Heart right ventricle (tissue), 16 donors: ENCODE measurements at regions not wholly inside any gene's neighbourhood (a gene's known extent, or its start where the extent isn't known, plus 50 kb on each side); places are given as distances from the start of the nearest gene placed in this dataset.

Experiments
- ATAC-seq, 8 donors: fragments of 200-7000 bp; cut with Tn5 transposase; one replicate each; pipeline ENCODE4 v1.9.1; 2020; ENCODE audit warnings: mild to moderate bottlenecking in 8 of 8, moderate library complexity in 8 of 8, moderate number of reproducible peaks in 1 of 8
- DNase-seq, 2 donors: peaks; one replicate each; pipeline ENCODE4 v3.0.0-alpha.2; 2020
- H3K27ac ChIP-seq, 10 donors: fragments of 200-600 bp; sonication (generic) in 2 of 10; one replicate each; pipeline versions ENCODE4 v1.5.0 to v1.8.0; 2020 to 2022; ENCODE audit warnings: mild to moderate bottlenecking in 3 of 10
- H3K27me3 ChIP-seq, 7 donors: fragments of 200-600 bp; one replicate each; pipeline ENCODE4 v1.8.0; 2021 to 2022; ENCODE audit warnings: mild to moderate bottlenecking in 2 of 7
- H3K36me3 ChIP-seq, 9 donors: fragments of 200-600 bp; sonication (generic) in 1 of 9; one replicate each; pipeline versions ENCODE4 v1.5.0 to v1.8.0; 2020 to 2022; ENCODE audit warnings: mild to moderate bottlenecking in 2 of 9
- H3K4me1 ChIP-seq, 9 donors: fragments of 200-600 bp; sonication (generic) in 1 of 9; one replicate each; pipeline versions ENCODE4 v1.5.0 to v1.8.0; 2020 to 2022; ENCODE audit warnings: mild to moderate bottlenecking in 4 of 9
- H3K4me3 ChIP-seq, 10 donors: fragments of 200-600 bp; sonication (generic) in 2 of 10; one replicate each; pipeline versions ENCODE4 v1.5.0 to v1.8.0; 2020 to 2022; ENCODE audit warnings: mild to moderate bottlenecking in 7 of 10, moderate library complexity in 2 of 10
- H3K9me3 ChIP-seq, 11 donors: fragments of 200-600 bp in 10 of 11; sonication (generic) in 2 of 11; one replicate each; pipeline versions ENCODE4 v1.5.0 to v1.8.0; 2013 to 2022; ENCODE audit warnings: mild to moderate bottlenecking in 2 of 11, control low read depth in 1 of 11, moderate library complexity in 1 of 11
- WGBS, 2 donors: extraction: QIAGEN DNeasy Blood & Tissue Kit; methylation state at CpG; one replicate each; pipeline ENCODE4 v1.1.7; 2013; ENCODE audit warnings: inconsistent platforms in 1 of 2; 5-methylcytosine and 5-hydroxymethylcytosine counted together
- intact Hi-C, 10 donors: fragments of 100-400 bp; cut with DNase I; formaldehyde crosslinking; loops; one replicate each; pipeline versions ENCODE4 v1.11.1 to v1.14.2; 2022
- TF ChIP-seq, protein P1 (sequence below), 9 donors: fragments of 200-600 bp; sonication (generic) in 2 of 9; IDR thresholded peaks; one replicate each; pipeline versions ENCODE4 v1.5.0 to v1.8.0; 2021 to 2022; ENCODE audit warnings: antibody characterized with exemption in 9 of 9, mild to moderate bottlenecking in 5 of 9, moderate library complexity in 1 of 9
- donor health status: Arrhythmogenic right ventricular cardiomyopathy.
- donor health status: ischemic (EF 13 %, LVEDD 7.1; RV severe dilation, severe dysfunction).
- donor health status: healthy with polysubstance abuse.
- donor health status: DM: no; HTN: yes; CAD: no.
- donor health status: DM: no; HTN: no; CAD: no.
- donor health status: ischemic (EF 25% LVEDD 6.9; RV normal size, moderate dysfunction).
- donor health status: ischemic (EF 25% LVEDD 5.7; RV mildly dilated, moderate dysfunction).
- donor health status: healthy.
- donor health status: DM: yes; HTN: yes; CAD: no.
- donor health status: Ischemic cardiomyopathy.
- donor health status: ischemic (EF 35%, LVEDD 5.7; RV mildly dilated, moderate dysfunction).
- donor health status: nonischemic (EF 11% LVEDD 7.7; RV severe dilation, severe dysfunction).
- donor health status: DM: yes; HTN: yes; CAD: no.
- donor health status: PGD.
- donor health status: ischemic (EF 29% LVEDD 5.4; RV normal size, mild dysfunction).
- donor health status: nonischemic (EF 23%, LVEDD 6.1; RV moderate dilation, normal function).

DNA sequence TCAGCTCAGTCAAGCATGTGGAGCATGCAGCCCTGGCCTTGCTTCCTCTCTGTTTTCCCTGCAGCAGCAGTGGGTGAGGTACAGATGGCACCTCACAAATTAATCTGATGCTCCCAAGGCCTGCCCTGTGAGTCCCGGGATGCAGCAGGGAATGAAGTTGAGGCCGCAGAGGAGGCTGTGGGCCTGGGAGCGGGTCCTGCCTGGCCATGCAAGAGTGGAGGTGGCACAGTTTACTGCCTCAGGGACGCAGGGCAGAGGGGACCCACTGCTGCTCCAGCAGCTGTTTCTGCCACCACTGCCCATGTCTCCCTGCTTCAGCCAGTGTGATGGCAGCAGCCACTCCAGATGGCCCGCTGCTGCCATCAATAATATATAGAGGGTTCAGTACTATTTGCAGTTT is 474.6 kb downstream of the EPHA5 start:
- no peak for DNase-seq
- Histone ChIP-seq H3K9me3 (peaks cover 0 to 21% (median 0%) of the 10 kb centered on the region in 11 donors), H3K27ac (no peak overlapping the region), H3K4me3 (no peak overlapping the region), H3K36me3 (no peaks in the 10 kb centered on the region), H3K27me3 (no peaks in the 10 kb centered on the region), H3K4me1 (no peaks in the 10 kb centered on the region)
- intact Hi-C loops: no loop called here
- no peak for ATAC-seq
- TF ChIP-seq, protein P1, sequence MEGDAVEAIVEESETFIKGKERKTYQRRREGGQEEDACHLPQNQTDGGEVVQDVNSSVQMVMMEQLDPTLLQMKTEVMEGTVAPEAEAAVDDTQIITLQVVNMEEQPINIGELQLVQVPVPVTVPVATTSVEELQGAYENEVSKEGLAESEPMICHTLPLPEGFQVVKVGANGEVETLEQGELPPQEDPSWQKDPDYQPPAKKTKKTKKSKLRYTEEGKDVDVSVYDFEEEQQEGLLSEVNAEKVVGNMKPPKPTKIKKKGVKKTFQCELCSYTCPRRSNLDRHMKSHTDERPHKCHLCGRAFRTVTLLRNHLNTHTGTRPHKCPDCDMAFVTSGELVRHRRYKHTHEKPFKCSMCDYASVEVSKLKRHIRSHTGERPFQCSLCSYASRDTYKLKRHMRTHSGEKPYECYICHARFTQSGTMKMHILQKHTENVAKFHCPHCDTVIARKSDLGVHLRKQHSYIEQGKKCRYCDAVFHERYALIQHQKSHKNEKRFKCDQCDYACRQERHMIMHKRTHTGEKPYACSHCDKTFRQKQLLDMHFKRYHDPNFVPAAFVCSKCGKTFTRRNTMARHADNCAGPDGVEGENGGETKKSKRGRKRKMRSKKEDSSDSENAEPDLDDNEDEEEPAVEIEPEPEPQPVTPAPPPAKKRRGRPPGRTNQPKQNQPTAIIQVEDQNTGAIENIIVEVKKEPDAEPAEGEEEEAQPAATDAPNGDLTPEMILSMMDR (IDR thresholded peaks at IDR 0.05): no peak
- WGBS, 2 donors: 79 to 88% methylated on average over 5 of the region's 5 CpGs

- no peak for DNase-seq
These were observed 475.3 kb downstream of the EPHA5 start for GRCh38 chr4:65195002-65195401.

DNA sequence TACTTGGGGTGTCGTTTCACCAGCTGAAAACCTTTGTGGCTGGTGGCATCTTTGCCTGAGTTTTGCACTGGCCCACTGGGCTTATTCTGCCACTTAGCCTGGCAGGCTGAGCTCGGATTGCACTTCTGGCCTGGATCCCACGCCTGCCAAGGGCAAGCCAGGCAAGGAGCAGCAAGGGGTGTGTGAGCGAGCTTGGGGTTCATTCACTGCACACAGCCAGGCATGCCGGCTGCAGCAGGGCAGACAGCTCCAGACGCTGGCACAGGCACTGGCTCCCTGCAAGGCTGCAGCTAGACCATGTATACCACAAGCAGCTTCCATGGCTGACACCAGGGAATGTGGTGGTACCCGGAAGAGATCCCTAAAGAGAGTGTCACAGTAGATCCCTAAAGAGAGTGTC is 476.3 kb downstream of the EPHA5 start:
- 79 to 80% methylated on average over 7 of the region's 7 CpGs for WGBS, 2 donors
- H3K4me3 ChIP-seq: no peak overlapping the region
- DNase-seq (no peak), ATAC-seq (no peak)
- H3K27ac ChIP-seq: no peak overlapping the region
- H3K36me3 ChIP-seq: no peaks in the 10 kb centered on the region
- no peaks in the 10 kb centered on the region for H3K27me3 ChIP-seq
- TF ChIP-seq, protein P1 (IDR thresholded peaks at IDR 0.05): no peak
- intact Hi-C loops: no loop called here
- no peaks in the 10 kb centered on the region for H3K4me1 ChIP-seq
- peaks cover 0 to 21% (median 0%) of the 10 kb centered on the region in 11 donors for H3K9me3 ChIP-seq

More at GRCh38 chr4:65195002-65195401, 475.3 kb downstream of the EPHA5 start:
- Histone ChIP-seq H3K27ac (no peak overlapping the region), H3K36me3 (no peaks in the 10 kb centered on the region), H3K9me3 (peaks cover 0 to 21% (median 0%) of the 10 kb centered on the region in 11 donors), H3K4me1 (no peaks in the 10 kb centered on the region), H3K27me3 (no peaks in the 10 kb centered on the region), H3K4me3 (no peak overlapping the region)
- intact Hi-C loops: no loop called here
- TF ChIP-seq, protein P1 (IDR thresholded peaks at IDR 0.05): no peak
- 67 to 71% methylated on average over 2 of the region's 2 CpGs for WGBS, 2 donors
- no peak for ATAC-seq

DNA sequence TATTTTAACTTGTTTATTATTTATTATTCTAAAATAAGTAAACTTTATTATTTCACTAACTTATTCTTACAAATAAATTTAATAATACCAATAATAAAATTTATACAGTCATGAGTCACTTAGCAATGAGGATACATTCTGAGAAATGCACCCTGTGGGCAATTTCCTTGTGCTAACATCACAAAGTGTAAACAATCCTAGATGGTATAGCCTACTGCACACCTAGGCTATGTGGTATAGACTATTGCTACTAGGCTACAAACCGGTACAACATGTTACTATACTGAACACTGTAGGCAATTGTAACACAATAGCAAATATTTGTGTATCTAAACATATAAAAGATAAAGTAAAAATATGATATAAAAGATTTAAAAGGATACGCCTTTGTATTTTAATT is 479.5 kb downstream of the EPHA5 start:
- 93 to 96% methylated on average over 2 of the region's 2 CpGs for WGBS, 2 donors
- Histone ChIP-seq H3K4me3 (no peak overlapping the region), H3K36me3 (no peaks in the 10 kb centered on the region), H3K9me3 (peaks cover 0 to 16% (median 0%) of the 10 kb centered on the region in 11 donors), H3K27ac (no peak overlapping the region), H3K4me1 (no peaks in the 10 kb centered on the region), H3K27me3 (no peaks in the 10 kb centered on the region)
- DNase-seq (no peak), ATAC-seq (no peak)
- TF ChIP-seq, protein P1 (IDR thresholded peaks at IDR 0.05): no peak
- intact Hi-C loops: no loop called here
